Astrocyte of the spinal cord (primary cell): ENCODE measurements at regions not wholly inside any gene's neighbourhood (a gene's known extent, or its start where the extent isn't known, plus 50 kb on each side); places are given as distances from the start of the nearest gene placed in this dataset.

Experiments used
- DNase-seq: peaks from one replicate; pipeline ENCODE4 v3.0.0; 2011; ENCODE audit warnings: low read depth, low spot score
- H3K4me3 ChIP-seq: 2 replicates; pipeline ENCODE4 v1.5.1; 2011; ENCODE audit warnings: low read depth, mild to moderate bottlenecking, low read length, moderate library complexity
- in situ Hi-C: cut with HindIII; loops from 2 replicates; pipeline ENCODE4 v1.10.0; 2017; ENCODE audit warnings: low sequenced_read_pairs
- TF ChIP-seq, protein P1 (sequence below): IDR thresholded peaks from 2 replicates; pipeline ENCODE4 v1.5.1; 2012; ENCODE audit warnings: low read depth, mild to moderate bottlenecking, low read length, inconsistent platforms

DNA sequence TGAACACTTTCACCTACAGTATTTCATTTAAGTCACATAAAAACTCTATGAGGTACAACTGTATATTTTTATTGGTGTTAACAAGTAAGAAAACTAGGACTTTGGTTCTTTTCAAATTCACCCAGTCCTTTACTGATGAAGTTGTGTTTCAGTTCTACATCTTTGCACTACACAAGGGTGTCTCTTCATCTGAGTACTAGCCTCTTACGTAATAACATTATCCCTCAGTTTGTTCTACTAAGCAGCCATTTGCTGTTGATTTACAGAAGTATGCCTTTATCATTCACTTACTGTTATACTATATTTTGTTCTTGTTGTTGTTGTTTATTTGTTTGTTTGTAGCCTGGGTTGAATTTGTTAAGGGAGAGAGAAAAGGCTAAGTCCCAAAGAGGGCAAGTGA, 311.9 kb downstream of the PLOD2 start:
- TF ChIP-seq, protein P1, sequence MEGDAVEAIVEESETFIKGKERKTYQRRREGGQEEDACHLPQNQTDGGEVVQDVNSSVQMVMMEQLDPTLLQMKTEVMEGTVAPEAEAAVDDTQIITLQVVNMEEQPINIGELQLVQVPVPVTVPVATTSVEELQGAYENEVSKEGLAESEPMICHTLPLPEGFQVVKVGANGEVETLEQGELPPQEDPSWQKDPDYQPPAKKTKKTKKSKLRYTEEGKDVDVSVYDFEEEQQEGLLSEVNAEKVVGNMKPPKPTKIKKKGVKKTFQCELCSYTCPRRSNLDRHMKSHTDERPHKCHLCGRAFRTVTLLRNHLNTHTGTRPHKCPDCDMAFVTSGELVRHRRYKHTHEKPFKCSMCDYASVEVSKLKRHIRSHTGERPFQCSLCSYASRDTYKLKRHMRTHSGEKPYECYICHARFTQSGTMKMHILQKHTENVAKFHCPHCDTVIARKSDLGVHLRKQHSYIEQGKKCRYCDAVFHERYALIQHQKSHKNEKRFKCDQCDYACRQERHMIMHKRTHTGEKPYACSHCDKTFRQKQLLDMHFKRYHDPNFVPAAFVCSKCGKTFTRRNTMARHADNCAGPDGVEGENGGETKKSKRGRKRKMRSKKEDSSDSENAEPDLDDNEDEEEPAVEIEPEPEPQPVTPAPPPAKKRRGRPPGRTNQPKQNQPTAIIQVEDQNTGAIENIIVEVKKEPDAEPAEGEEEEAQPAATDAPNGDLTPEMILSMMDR, result no peak
- in situ Hi-C loops, result no loop called here
- H3K4me3 ChIP-seq, result no peak overlapping the region
- no peak for DNase-seq

DNA sequence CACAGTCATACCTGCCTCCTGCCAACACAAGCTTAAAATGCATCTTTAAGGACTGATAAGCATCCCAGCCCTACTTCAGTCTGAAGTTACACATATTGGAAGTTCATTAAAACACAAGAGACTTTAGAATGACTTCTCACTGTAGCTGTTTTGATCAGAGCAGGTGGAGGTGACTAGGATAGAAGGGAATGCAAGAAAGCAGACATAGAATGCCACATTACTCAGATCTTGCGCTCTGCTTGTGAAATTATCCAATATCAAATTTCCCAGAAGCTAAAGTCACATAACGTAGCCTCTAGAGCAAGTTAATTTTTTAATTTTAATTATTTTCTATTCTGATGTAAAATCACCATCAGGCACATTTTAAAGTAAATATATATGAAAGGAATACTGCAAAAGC, 306.5 kb downstream of the PLOD2 start:
- no peak for DNase-seq

DNA sequence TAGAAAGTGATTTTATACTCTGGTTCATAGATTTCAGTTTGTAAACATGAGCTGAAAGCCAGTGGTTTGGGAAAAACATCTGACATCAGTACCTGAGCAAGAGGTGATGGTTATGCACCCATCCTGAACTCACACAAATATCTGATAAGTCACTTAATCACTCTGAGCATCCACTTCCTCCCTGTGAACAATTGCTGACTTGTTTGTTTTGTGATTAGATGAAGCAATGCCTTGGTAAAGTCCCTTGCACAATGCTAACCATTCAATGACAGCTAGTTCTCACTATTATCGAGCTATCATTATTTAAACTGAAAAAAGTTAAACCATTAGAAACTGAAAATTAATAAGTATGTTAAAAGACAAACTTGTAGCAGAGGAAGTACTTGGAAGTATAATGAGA, 303.0 kb downstream of the PLOD2 start:
- DNase-seq, result no peak
- TF ChIP-seq, protein P1, result no peak
- H3K4me3 ChIP-seq, result no peak overlapping the region
- in situ Hi-C loops, result no loop called here

More for the DNA sequence above, 306.5 kb downstream of the PLOD2 start:
- in situ Hi-C loops, result no loop called here
- TF ChIP-seq, protein P1, result no peak
- H3K4me3 ChIP-seq, result no peak overlapping the region

DNA sequence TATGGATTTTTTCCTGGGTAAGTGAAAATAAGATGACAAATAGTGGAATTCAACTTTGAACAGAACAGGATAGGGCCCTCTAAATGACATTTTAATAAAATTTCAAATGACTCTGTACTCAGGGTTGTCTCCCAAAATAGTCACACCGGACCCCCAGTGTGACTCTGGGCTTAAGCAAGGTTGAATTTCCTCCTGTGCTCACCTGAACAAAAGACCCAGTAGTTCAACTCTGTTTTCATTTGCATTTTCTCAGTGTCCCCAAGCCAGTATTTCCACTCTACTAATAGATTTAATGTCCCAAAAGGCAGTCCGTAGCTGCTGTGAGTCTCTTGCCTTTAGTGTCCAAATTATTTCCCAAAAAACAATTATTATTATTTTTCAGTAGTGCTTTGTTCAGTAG, 296.6 kb downstream of the PLOD2 start:
- in situ Hi-C loops, result no loop called here
- TF ChIP-seq, protein P1, result no peak
- no peak for DNase-seq
- no peak overlapping the region for H3K4me3 ChIP-seq

DNA sequence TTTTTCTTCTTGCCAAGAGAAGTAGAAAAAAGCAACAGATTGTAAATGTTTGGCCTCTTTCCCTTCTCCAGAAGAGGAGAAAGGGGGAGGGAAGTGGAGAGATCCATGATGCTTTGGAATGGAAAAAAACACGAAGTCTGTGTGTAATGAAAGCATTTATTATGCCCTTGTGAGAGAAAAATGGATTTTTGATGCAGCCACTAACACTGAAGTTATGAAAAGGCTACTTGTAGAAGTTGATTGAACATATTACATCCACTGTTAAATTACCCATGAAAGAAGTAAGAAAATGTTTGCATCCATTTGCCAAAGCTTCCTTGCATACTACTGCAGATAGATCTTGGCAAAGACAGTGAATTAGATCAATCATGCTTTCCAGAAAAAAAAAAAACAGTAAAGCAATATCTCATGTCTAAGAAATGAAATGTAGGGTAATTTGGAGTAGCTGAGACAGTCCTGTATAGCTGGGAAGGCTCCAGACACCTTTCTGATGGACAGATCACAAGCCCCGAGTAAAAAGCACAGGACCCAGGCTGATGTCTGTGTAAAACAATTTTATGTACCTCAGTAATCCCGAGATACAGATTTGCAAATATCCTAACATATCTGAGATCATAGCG, 295.5 kb downstream of the PLOD2 start:
- DNase-seq, result no peak
- in situ Hi-C loops, result no loop called here
- H3K4me3 ChIP-seq, result no peak overlapping the region
- TF ChIP-seq, protein P1, result no peak

DNA sequence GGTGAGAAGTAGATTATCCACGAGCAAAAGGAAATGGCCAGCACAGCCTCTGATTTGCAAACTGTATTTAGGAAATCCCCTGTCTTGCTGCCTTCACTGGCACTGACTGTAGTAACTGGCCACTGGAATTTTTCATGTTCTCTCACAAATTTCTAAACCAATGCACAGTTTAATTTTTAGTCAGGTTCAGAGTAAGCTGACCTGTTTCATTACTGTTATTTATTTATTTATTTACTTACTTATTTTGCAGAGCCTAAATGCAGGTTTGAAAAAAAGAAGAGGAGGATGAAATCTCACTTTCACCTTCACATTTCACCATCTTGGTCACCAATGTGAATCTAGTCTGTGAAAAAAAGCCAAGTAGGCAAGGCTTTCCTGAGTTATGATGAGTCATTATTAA, 291.0 kb downstream of the PLOD2 start:
- TF ChIP-seq, protein P1, result no peak
- in situ Hi-C loops, result no loop called here
- no peak for DNase-seq
- no peak overlapping the region for H3K4me3 ChIP-seq
